Hindlimb muscle (tissue), 1 donor: ENCODE measurements at regions not wholly inside any gene's neighbourhood (a gene's known extent, or its start where the extent isn't known, plus 50 kb on each side); places are given as distances from the start of the nearest gene placed in this dataset.
"Not testable (repeated sequence)": the region's sequence is repeated elsewhere in the genome, so short reads cannot be mapped to it uniquely, and the experiment has no call there.

ENCODE experiments used
- DNase-seq: peaks from one replicate; pipeline ENCODE4 v3.0.0-alpha.2; 2013

DNA sequence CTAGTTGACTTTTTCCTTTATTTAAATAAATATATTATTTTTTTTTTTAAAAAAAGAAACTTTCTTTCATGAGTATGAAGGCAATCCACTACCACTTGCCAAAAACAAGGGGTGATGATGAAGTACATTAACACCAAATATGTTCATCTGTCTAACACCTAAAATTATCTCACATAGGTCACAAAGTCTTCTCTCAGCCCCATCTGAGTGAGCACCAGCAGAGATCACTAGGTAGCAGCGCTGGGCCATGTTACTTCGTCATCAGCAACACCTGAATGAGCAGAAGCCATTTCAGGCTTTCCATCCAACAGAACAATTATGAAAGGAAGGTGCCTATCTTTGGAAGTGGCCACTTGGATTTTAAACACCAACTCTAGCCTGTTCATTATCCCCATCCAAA is 811.6 kb upstream of the AMELY start:
- DNase-seq, result no peak

DNA sequence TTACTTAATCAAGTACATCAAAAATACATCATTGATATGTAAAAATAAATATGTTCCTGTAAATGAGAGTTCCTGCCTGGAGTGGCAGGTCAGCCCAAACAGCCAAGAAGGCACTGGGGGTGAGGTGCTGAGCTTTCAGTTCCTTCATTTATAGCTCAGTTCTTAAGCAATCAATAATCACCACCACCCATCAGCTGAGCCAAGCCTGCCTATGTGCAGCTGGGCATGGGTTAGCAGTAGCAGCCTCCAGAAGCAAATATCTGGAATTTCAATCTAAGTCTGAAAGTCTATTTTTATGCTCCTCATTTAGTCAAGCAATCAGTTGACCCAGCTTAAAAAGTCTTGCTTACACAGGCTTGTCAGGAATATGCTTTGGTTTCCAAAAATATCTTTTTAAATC is 811.0 kb upstream of the AMELY start:
- DNase-seq, result no peak

DNA sequence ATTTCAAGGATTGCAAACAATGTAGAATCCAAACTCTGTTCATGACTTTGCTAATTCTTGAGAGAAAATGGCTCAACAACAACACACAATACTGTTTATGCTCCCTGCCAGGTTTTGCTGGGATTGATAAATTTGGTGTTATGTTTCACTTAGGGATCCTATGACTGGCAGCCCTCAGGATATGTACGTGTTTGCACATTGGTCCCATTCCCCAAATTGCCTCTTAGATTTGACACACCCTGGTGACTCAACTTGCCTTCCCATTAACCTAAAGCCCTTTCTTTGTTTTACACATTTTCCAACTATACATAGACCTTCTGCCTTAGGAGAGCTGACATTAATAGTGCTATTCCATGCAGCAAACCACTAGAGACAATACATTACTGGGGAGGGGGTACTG is 809.4 kb upstream of the AMELY start:
- DNase-seq, result no peak

DNA sequence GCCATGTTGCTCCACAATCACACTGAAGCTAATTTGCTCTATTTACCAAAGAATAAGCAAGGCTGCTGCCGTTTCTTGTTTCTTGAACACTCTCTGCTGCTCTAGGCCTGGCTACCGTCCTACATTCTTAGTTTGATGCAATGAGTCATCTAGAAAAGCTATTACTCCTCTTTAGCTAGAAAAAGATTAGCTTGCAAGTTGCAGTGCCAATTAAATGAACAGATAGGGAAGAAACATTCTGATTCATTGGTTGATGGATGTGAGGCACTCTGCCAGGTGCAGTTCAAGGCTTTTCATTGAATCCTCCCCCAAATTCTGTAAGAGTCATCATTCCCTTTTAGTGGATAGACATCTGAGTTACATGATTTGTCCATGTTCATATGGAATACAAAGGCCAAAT is 807.7 kb upstream of the AMELY start:
- peak; percentile 23 for DNase-seq

DNA sequence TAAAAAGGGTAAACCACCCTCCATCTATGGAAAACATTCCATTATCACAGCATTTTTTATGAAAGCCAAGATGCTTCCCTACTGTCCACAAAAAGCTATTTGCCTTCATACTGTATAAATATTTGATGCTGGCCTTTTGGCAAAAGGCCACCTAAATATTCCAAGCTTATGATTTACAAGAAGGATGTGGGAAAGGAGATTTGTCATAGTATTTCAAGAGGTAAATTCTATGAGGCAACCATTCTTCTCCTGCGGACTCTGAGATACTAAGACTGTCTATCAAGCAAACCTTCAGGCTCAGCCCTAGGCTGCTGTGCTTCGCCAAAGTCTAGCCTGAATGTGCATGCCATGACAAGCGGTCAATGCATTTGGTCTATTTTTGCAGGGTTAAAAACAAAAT is 807.1 kb upstream of the AMELY start:
- DNase-seq, result no peak

DNA sequence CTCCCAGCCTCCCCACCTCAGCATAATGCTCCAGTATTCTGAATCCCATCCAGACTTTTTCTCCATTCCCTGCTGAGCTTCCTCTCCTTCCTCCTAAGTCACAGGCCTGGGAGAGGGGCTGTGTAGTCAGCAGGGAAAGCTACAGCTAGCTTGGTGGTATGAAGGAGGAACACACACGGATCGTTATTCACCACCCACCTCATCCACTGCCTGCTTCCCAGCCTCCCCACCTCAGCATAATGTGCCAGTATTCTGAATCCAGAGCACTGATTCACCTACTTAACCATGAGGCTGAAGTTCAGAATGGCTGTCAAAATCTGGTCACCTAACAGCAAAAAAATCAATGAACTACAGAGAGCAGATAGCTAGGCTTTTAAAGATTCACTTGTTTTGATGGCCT is 806.6 kb upstream of the AMELY start:
- DNase-seq, result no peak

DNA sequence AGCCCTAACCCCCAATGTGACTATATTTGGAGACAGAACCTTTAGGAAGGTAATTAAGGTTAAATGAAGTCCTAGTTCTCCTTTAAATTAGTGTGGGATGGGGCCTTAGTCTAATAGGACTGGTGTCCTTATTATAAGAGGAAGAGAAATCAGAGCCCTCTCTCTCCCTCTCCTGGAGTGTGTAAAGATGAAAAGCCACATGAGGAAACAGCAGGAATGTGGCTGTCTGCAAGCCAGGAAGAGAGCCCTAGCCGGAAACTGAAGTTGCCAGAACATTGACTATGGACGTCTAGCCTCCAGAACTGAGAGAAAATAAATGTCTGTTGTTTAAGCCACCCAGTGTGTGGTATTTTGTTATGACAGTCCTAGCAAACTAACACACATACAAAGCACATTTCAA is 802.9 kb upstream of the AMELY start:
- DNase-seq, result peak; percentile 19

DNA sequence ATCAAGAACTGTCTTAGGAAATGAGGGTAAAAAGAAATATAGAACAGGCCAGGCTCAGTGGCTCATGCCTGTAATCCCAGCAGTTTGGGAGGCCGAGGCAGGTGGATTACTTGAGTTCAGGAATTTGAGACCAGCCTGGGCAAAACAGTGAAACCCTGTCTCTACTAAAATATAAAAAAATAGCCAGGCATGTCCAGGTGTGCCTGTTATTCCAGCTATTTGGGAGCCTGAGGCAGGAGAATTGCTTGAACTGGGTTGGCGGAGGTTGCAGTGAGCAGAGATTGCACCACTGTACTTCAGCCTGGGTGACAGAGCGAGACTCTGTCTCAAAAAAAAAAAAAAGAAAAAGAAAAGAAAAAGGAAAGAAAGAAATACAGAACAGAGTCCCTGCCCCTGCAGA is 802.2 kb upstream of the AMELY start:
- not testable (repeated sequence) for DNase-seq

DNA sequence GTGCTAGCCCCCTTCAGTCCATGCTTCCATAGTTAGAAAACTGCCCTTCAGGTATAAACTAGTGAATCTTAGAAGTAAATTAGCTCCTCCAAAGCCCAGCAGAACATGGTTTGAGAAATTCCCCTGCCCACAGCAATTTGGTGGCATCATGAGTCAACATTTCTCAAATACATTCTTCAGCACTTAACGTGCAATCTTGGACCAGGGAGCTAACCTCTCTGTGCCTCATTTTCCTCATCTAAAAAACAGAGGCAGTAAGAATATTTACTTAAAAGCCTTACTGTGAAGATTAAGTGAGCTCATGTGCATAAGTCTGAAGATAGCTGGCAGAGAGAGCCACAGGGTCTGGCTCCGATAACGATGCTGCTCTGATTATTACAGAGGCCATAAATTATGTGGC is 800.7 kb upstream of the AMELY start:
- DNase-seq, result no peak

DNA sequence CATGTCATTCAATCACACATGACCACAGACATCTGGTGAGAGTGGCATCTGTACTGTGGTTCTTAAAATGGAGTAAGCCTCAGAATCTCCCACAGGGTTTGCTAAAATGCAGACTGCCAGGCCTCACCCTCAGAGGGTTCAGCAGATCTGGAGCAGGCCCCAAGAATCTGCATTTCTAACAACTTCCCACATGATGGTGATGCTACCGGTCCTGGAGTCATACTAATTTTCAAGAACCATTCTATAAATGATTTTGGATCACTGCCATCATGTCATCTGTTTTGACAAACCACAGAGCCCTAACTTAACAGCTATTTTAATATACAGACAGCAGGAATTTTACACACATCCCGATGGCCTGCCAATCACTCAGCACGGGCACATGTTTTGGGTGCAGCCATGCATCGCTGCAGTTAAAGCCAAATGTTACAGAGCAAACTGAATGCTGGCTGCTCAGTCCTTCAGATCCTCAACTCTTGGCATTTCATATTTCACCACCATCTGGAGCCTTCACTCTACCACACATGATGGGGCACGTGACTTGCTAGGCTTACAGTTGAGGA is 792.1 kb upstream of the AMELY start:
- DNase-seq, result no peak

DNA sequence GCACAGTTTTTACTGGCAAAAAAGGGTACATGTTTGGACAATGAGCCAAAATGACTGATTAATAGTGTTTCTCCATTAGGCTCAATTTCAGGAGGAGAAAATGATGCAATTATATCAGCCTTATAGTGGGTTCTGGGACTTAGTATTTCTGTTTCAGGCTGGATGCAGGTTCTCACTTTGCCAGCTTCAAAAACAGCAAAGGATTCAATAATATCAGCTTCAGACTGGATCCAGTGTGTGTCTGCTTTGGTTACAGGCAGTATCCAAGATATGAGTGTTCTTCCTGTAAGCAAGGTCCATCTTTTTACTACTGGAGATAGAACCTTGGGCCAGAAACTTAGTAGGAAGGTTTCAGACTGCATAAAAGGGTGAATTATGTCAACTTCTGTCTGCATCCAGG is 790.9 kb upstream of the AMELY start:
- DNase-seq, result no peak

DNA sequence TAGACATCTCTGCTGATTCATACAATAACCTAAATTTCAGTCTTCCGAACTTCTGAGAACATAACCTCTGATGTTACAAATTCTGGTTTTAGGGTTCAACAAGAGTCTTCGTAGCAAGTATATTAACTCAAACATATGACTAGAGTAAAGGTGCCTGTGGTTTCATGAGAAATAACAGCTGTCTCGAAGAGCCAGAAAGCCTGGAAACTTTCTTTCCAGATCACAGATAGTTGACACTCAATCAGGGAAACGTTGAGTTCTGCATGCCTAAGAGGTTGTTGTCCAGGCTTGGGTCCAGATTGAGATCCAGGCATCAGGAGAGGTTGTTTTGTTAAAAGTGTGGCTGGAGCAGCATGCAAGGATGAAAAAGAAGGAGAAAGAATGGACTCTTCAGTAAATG is 790.1 kb upstream of the AMELY start:
- DNase-seq, result no peak

DNA sequence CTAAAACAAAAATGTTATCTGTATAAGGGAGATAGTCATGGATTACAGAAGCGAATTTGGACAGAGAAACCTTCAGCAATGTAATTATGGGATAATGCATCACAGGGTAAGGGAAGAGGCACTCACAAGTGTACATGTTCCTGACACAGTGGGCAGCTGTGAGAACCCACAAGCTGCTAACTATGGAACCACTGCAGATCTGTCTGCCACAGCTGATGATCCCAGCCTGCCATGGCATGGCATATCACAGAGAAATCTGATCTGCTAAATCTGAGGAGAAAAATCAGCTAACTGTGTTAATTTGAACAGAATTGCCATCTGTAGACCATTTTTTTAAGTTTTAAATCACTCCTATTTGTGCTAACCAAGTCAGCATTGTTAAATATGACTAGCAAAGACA is 786.0 kb upstream of the AMELY start:
- no peak for DNase-seq

DNA sequence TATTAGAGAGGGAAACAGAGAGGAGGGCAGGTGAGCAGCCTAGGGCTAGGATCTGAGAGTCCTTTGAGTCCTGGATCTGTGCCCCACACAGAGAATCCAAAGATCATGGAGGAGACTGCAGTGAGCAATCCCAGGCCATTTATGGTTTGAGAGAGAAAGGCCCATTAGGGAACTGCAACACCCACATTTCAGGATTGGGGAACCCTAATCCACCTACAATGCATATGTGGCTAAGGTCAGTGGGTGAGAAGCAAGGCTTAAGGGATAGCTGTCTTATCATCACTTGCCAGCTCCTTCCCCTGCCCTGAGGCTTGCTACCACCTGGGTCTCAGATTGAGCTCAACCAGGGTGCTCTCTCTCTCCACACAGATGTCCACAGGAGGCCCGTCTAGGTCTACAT is 781.1 kb upstream of the AMELY start:
- no peak for DNase-seq

DNA sequence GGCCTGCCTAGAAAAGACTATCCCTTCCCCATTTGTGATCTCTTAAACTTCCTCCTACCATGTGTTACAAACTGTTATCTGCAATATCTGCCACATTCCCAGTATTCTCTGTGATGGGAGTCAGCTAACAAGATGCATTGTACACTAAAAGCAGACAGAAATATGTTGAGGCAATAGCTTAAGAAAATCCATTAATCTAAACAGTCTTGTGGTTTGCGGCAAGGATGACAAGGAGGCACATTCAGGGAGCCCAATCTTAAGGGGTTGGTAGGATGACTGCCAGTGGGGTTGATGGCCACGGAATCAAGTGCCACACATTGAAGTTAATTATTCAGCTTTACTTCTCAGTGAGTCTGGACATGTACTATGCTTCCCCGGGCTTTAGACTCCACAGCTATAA is 775.5 kb upstream of the AMELY start:
- DNase-seq, result no peak

DNA sequence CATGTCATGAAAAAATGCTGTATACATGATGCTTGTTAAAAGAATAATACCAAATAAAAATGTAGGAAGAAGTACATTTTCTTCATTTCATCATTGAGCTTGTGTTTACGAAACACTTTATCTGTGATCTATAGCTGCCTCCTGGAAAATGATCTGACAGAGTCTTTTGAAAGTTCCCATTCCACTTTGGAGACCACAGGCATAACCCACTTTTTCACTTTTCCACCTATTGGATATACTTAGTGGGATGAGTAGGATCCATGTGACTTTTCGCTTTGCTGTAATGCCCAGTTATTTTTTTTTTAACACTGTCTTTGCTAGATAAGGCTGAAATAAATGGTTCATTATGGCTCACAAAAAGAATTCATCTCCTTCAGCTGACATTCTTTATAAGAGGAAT is 773.0 kb upstream of the AMELY start:
- DNase-seq, result no peak

DNA sequence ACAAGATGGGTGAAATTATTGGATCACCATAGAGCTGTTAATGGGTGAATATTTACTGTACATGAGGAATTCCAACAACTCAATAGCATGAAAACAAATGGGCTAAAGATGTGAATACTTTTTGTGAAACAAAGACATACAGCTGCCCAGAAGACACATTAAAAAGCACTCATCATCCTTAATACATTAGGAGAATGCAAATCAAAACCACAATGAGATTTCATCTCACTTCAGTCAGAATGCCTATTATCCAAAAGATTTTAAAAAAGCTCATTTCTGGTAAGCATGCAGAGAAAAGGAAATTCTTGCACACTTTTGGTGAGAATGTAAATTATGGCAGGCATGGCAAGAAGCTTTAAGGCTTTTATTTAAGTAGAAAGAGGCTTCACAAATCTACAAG is 770.8 kb upstream of the AMELY start:
- no peak for DNase-seq

DNA sequence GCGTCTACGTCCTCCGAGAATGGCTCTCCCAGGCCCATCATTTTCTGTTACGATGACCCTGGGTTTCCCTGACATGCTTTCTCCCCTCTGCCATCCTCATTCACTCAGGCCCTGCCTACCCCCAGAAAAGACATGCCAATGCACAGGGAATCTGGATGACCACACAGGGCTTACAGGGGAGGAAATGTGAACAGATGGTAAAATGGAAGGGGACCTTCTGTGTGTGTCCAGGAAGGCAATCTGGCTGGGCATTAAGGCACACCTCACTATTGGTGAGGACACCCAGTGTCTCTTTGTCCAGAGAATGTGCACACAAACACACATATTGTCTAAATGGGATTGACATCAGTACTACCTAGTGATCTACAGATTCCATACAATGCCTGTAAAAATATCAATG is 769.9 kb upstream of the AMELY start:
- DNase-seq, result no peak

DNA sequence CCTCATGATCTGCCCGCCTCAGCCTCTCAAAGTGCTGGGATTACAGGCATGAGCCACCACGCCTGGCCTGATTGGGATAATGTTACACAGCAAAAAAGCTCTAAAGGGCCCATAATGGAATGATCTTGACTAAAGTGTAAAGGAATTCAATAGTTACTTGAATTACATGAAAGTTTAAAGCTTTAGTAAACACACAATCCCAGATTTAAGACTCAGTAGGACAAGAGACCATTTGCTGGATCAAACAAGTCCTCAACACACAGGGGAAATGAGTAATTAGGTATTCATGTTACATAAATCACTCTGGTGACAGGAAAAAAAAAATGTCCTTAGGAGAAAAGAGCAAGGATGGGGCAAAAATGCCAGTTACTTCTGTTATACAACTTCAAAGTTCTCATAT is 762.9 kb upstream of the AMELY start:
- DNase-seq, result no peak

DNA sequence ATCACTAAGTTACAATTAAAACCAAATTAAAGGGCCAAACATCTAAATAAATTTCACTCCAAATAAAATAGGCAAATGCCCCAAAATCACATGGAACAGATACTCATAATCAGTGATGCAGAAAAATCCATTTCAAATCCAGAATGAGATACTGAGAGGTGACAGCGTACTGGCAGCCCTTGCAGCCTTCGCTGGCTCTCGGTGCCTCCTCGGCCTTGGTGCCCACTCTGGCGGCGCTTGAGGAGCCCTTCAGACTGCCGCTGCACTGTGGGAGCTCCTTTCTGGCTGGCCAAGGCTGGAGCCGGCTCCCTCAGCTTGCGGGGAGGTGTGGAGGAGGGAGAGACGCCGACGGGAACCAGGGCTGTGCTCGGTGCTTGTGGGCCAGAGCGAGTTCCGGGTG is 761.2 kb upstream of the AMELY start:
- no peak for DNase-seq

DNA sequence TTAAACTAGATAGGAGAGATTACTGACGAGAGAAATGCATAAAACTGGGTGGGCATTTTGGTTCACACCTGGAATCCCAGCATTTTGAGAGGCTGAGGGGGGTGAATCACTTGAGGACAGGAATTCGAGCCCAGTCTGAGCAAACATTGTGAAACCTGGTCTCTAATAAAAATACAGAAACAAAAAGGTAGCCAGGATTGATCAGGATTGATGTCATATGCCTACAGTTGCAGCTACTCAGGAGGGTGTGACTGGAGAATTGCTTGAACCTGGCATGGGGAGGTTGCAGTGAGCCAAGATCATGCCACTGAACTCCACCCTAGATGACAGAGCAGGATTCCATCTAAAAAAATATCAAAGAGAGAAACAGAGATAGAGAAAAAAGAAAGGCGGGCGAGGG is 751.7 kb upstream of the AMELY start:
- no peak for DNase-seq

DNA sequence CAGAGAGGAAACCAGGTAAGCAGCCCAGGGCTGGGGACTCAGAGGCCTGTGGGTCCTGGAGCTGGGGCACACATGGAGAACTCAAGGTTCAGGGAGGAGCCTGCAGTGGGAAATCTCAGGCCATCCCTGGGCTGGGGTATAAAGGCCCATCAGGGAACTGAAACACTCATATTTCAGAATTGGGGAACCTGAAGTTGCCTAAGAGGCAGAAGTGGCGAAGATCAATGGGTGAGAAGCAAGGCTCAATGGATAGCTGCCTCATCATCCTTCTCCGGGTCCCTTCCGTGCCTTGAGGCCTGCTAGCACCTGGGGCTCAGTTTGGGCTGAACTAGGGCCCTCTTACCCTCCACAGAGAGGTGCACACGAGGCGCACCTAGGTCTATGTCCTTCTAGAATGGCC is 747.5 kb upstream of the AMELY start:
- DNase-seq, result no peak

DNA sequence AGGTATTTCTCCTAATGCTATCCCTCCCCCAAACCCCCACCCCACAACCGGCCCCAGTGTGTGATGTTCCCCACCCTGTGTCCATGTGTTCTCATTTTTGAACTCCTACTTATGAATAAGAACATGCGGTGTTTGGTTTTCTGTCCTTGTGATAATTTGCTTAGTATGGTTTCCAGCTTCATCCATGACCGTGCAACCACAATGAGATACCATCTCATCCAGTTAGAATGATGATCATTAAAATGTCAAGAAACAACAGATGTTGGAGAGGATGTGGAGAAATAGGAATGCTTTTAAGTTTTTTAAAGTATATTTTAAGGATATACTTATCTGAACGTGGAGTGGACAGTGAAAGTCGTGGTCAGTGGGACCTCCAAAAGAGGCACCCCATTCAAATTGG is 745.0 kb upstream of the AMELY start:
- DNase-seq, result no peak

DNA sequence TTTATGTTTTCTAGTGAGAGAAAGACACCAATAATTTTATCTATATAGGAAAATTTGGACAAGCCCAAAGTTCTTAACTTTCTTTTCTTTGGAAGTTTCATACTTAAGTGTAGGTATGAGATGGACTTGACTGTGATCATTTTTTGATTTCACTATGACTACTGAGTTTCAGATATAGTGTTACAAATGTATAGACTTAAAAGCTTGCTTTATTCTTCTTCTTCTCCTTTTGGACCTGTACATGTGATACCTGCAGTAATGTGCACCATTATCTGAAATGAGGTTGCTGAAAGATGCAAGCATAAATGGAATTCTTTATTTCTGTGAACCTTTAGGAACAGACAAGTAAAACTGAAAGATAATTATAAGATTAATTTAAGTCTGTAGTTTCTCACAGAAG is 743.4 kb upstream of the AMELY start:
- DNase-seq, result no peak

DNA sequence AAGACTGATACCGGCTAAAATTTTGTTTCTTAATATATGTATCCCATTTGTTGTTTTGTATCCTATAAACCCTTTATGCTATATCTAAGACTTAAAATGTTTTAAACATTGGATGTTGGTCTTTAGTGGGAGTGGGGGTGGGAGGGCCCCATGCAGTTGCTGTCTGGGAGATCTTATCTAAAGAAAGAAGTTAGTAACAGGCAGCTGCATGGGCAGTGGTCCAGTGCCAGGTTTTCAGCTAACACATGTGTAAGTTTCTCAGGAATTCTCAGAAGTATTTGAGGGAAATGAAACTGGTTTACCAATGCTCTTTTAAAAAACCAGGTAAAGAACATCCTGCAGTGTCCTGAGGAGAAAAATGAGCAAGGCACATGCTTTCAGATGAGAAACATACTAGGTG is 738.3 kb upstream of the AMELY start:
- DNase-seq, result not testable (repeated sequence)
